ENCODE measurements at regions not wholly inside any gene's neighbourhood (a gene's known extent, or its start where the extent isn't known, plus 50 kb on each side); places are given as distances from the start of the nearest gene placed in this dataset.

- DNase-seq: no peak
Observed at GRCh38 chr18:45540125-45540524, 75.2 kb upstream of the SLC14A2 start.

GRCh38 chr18:45541421-45541820, 73.9 kb upstream of the SLC14A2 start:
- Histone ChIP-seq H3K9me3 (ENCODE audit: severe bottlenecking) (no peaks in the 10 kb centered on the region), H3K4me3 (ENCODE audit: low read depth, low read length) (no peak overlapping the region), H3K27me3 (ENCODE audit: insufficient read depth, low read depth, severe bottlenecking) (peaks cover 81% of the 10 kb centered on the region), H3K27ac (no peak overlapping the region), H3K36me3 (no peaks in the 10 kb centered on the region)
- no peak for TF ChIP-seq CTCF (IDR thresholded peaks at IDR 0.05; ENCODE audit: low read depth, low read length)
- DNase-seq: no peak

More at GRCh38 chr18:45540125-45540524, 75.2 kb upstream of the SLC14A2 start:
- no peaks in the 10 kb centered on the region for H3K36me3 ChIP-seq
- peaks cover 82% of the 10 kb centered on the region for H3K27me3 ChIP-seq (ENCODE audit: insufficient read depth, low read depth, severe bottlenecking)
- no peak overlapping the region for H3K27ac ChIP-seq
- no peak for TF ChIP-seq CTCF (IDR thresholded peaks at IDR 0.05; ENCODE audit: low read depth, low read length)
- no peak overlapping the region for H3K4me3 ChIP-seq (ENCODE audit: low read depth, low read length)
- no peaks in the 10 kb centered on the region for H3K9me3 ChIP-seq (ENCODE audit: severe bottlenecking)

GRCh38 chr18:45542043-45542442, 73.2 kb upstream of the SLC14A2 start:
- no peak overlapping the region for H3K4me3 ChIP-seq (ENCODE audit: low read depth, low read length)
- H3K27ac ChIP-seq: no peak overlapping the region
- H3K36me3 ChIP-seq: no peaks in the 10 kb centered on the region
- DNase-seq: no peak
- TF ChIP-seq CTCF (IDR thresholded peaks at IDR 0.05; ENCODE audit: low read depth, low read length): no peak
- no peaks in the 10 kb centered on the region for H3K9me3 ChIP-seq (ENCODE audit: severe bottlenecking)
- H3K27me3 ChIP-seq (ENCODE audit: insufficient read depth, low read depth, severe bottlenecking): peaks cover 83% of the 10 kb centered on the region

GRCh38 chr18:45547910-45548309, 67.4 kb upstream of the SLC14A2 start:
- H3K4me3 ChIP-seq (ENCODE audit: low read depth, low read length): no peak overlapping the region
- no peak for DNase-seq
- H3K27ac ChIP-seq: no peak overlapping the region
- peaks cover 93% of the 10 kb centered on the region for H3K27me3 ChIP-seq (ENCODE audit: insufficient read depth, low read depth, severe bottlenecking)
- no peaks in the 10 kb centered on the region for H3K9me3 ChIP-seq (ENCODE audit: severe bottlenecking)
- TF ChIP-seq CTCF (IDR thresholded peaks at IDR 0.05; ENCODE audit: low read depth, low read length): no peak
- no peaks in the 10 kb centered on the region for H3K36me3 ChIP-seq

GRCh38 chr18:45548614-45549013, 66.7 kb upstream of the SLC14A2 start:
- no peaks in the 10 kb centered on the region for H3K9me3 ChIP-seq (ENCODE audit: severe bottlenecking)
- no peaks in the 10 kb centered on the region for H3K36me3 ChIP-seq
- no peak overlapping the region for H3K4me3 ChIP-seq (ENCODE audit: low read depth, low read length)
- H3K27me3 ChIP-seq (ENCODE audit: insufficient read depth, low read depth, severe bottlenecking): peaks cover 93% of the 10 kb centered on the region
- DNase-seq: no peak
- no peak for TF ChIP-seq CTCF (IDR thresholded peaks at IDR 0.05; ENCODE audit: low read depth, low read length)
- no peak overlapping the region for H3K27ac ChIP-seq

- no peaks in the 10 kb centered on the region for H3K9me3 ChIP-seq (ENCODE audit: severe bottlenecking)
- H3K27me3 ChIP-seq (ENCODE audit: insufficient read depth, low read depth, severe bottlenecking): peaks cover 93% of the 10 kb centered on the region
- no peaks in the 10 kb centered on the region for H3K36me3 ChIP-seq
- H3K4me3 ChIP-seq (ENCODE audit: low read depth, low read length): no peak overlapping the region
- no peak for TF ChIP-seq CTCF (IDR thresholded peaks at IDR 0.05; ENCODE audit: low read depth, low read length)
- H3K27ac ChIP-seq: no peak overlapping the region
- DNase-seq: no peak
Observed at GRCh38 chr18:45549290-45549689, 66.0 kb upstream of the SLC14A2 start.

Measured in WERI-Rb-1 (cell line).